ENCODE measurements at regions not wholly inside any gene's neighbourhood (a gene's known extent, or its start where the extent isn't known, plus 50 kb on each side); places are given as distances from the start of the nearest gene placed in this dataset.

DNA sequence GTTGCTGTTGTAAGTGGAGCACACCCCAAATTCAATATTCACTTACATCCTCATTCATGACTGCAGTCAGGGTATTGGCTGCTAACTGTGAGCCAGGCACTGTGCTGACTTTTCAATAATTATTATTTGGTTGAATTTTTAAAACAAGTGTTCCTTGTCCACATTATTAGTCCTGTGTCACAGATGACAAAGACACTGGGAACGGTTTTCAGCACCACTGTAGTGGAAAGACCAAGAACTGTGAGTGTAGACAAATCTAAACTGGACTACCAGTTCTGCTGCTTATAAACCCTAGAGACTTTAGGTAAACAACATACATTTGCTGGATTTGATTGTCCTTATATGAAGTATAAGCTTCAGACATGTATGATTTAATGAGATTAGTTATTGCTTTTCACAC, 197.7 kb upstream of the ROBO2 start:
- DNase-seq = no peak

DNA sequence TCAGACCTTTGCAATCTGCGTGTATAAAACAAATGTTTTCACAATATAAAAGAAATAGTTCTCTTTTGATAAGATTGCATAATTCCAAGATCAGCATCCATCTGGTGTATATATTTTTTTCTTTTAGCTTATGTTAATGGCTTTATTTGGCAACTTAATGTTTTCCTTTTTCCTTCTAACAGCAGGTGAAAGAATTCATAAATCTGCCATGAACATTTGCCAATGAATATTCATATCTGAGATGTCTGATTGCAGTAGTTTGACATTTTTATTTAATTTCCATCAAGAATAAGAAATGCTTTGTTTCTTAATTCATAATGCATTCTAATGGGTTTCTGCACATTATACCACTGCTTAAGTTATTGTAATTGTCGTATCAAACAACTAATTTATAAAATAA, 184.4 kb upstream of the ROBO2 start:
- no peak for DNase-seq

DNA sequence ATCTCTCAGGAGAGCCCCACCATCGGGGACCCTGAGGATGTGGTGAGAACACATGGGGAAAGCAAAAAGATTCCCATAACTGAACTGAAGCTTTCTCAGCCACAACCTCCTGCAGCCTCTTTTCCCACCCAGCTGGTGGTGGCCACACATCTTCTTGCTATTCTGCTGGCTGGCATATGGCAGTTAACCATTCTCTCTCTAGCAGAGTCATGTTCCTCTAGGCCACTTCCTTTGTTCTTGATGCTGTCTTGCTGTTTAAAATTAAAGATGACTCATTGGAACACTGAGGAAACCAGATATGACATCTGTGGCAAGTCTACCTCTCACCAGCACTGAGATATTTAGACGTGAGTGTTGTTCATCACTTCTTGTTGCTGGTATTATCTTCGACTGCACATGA, 180.3 kb upstream of the ROBO2 start:
- no peak for DNase-seq

DNA sequence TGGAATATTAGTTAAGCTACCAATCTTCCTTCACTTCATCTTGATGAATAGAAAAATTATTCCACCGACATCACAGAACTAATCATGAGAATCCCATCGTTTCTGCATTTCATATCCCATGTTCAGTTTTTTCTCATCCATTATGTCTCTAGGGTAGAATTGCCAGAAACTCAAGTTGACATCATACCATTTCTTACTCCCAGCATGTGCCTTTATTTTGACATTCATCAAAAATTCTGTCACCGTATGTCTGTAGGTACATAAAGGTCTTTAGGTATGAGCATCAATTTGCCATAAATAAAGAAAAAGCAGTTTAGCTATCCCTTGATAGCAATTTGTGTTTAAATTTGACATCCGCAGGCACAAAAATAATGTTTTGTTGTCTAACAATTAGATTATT, 175.5 kb upstream of the ROBO2 start:
- no peak for DNase-seq

DNA sequence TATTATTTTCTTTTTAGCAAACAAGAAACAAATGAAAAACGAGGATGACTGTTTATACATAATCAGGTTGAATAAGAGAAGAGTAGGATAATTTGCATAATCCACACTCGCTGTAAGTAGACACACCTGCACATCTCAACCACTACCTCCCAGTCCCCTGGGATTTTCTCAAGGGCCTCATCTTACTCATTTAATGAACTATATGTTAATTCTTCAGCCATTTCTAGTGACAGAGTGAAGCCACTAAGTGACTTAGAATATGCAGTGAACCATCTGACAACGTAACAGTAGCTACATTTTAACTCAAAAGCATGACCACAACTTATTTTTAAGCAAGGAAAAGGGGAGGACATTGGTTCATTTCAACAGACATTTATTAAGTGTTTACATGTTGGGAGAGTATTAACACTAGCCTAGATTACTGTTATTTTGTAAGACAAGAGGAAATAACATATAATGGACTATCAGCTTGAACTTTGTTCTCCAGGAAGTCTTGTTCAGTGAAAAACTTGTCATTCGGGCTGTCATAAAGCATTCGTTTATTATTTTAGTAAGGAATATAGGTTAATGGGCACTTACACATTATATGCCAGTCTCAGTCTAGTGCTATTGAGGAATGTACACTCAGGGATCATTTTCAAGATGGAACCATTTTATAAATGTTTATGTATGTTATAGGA, 173.0 kb upstream of the ROBO2 start:
- no peak for DNase-seq

DNA sequence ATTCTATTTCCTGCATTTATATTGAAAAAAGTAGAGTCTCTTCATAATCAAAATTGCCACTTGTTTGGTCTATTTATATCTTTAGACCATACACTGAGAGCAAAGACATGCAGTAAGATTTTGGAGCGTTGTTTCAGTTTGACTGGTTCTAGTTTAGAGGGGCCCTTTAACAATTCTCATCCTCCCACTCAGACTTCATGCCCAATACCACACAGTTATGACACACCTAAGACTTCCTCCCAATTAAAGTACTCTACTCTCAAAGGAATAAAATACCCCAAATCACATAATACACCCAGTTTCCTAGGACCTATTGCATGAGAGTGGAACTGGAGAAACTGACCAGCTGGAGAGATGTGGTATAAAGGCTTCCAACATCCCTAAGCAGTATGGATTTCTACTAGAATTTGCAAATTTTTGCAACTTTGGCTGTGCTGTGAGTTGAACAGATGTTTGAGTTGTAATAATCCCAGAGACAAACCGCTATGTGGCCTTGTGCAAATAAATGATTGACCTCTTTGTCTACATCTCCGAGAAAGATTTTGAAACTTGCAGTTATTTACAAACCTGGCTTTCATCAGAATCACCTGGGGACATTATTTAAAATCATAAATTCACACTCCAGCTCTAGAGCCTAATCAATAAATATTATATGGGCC, 170.0 kb upstream of the ROBO2 start:
- DNase-seq = no peak

DNA sequence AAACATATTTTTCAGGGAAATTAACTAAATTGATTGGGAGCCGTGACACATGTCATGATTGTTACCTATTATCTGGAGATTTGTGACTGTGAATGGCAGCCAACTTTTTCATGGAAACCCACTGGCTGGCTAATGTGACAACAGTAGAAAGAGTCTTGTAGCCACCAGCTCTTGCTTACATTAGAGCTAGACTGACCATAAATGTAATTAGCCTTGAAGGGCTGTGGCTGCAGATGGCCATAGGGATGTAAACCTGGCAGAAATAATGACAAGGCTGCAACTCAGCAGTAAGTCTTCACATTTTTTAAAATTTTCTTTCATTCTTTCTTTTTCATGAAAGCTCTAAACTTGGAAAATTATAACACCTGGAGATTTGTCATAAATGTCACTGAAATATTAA, 168.2 kb upstream of the ROBO2 start:
- DNase-seq = no peak

DNA sequence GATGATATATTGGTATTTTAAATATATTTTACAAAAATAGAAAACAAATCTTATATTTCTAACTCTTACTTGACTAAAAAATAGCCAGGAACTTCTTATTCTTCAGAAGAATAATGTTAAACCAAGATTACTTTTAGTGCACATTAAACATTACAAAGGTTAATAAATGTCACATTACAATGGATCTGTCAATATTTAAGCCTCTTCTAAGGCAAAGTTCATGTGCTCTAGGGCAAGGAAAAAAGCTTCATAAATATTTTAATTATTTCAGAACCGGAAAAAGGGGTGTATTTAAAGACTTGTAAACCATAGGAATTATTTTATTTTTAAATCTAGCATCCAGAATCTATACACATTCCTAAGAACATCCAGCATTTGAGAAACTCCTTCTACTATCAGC, 166.9 kb upstream of the ROBO2 start:
- DNase-seq = no peak

DNA sequence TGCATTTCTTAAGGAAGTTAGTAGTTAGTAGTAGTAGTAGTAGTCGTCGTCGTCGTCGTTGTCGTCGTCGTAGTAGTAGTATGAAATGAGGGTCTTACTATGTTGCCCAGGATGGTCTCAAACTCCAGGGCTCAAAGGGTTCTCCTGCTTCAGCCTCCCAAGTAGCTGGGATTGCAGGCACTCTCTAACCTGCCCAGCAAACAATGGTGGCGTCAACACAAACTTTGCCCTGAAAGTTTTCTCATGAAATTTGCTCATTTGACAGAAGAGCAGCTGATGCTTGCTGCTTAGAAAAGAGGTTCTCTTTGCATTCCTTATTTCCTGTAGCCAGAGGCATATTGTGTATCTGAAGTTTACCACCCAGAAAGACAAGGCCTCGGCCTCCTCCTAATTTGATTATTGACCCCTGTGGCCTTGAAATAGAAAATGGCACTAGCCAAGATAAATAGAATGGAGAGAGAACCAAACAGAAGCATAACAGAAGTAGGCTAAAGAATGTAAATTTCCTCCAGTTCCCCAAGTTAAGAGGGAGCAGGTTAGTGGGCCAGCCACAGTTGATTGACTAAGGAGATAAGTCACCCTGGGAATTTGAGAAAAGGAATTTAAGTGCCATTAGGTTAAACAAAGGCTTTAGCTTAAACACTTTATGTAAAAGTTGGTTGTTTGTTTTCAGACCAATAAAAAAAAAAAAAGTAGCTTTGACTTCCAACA, 166.2 kb upstream of the ROBO2 start:
- no peak for DNase-seq

DNA sequence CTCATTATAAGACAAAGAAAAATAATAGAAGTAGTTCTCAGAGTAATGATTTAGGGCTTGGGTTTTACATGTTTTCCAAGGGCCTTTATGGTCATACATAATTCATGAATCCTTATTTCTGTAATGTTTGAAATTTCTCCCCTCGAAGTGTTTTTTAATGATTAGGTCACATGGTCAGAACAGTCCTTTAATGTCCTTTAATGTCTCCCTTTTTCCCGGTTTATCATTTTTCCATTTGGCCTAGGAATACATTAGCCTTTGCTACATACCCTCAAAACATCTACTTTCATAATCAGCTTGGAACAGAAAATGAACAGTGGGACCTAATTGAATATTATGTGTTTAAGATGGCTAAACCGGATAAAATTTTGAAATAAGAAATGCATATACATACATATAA, 159.9 kb upstream of the ROBO2 start:
- no peak for DNase-seq

DNA sequence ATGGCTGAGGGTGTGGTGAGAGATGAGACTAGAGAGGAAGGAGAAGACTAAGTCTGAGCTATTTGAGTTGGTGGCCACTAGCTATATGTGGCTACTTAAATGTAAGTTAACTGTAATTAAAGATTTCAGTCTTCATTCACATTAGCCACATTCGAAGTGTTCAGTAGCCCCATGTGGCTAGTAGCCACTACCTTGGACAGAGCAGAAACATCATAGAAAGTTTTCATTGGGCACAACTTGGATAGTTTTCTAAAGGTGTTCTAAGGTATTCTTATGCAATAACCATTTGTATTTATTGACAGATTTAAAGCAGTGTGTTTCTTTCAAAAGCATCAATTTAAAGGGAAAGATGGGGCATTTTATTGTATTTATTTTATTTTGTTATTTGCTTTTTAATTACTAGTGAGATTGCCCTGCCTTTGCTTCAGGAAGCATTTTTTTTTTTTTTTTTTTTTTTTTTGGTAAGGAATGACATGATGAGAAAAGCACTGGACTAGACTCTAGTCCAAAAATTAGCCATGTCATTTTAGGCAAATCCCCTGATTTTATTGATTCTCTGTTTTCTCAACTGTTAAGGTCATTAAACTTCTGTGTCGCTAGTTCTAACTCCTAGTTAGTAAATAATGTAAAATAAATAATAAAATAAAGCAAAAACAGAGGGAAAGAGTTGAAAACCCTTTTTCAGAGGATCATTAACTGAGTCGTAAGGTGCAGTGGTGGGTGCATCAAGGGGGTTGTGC, 153.0 kb upstream of the ROBO2 start:
- DNase-seq = no peak

DNA sequence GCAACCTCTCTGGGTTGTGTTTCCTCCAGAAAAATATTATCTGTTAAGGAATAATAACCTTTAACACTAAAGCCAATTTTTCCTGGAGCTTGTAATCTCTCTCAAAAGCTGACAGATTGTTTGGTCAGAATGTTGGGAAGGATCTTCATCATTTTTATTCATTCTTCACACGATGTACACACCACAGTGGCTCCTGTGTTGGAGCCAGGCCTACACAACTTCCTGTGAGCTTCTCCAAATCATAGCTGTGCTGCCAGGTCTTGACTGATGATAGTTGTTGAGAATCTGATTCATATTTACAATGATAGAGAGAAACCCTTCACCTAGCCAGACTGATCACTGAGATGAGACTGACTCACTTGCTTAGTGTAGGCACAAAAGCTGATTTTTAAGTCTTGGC, 151.0 kb upstream of the ROBO2 start:
- DNase-seq = no peak

DNA sequence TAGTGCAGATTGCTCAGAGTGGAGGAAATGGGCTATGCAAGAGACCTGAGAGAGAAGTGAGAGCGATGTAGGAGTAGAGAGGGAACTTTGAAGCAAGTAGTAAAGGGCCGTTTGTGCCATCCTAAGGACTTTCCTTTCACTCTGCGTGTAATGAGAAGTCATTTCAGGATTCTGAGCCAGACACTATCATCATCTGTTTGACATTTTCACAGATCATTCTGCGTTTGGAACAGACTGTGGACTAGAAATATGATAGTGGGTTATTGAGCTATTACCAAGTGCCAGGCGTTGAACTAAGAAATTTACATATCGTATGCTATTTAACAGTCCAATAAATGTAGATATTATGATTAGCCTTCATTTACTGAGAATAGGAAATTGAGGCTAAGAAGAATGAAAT, 150.0 kb upstream of the ROBO2 start:
- no peak for DNase-seq

DNA sequence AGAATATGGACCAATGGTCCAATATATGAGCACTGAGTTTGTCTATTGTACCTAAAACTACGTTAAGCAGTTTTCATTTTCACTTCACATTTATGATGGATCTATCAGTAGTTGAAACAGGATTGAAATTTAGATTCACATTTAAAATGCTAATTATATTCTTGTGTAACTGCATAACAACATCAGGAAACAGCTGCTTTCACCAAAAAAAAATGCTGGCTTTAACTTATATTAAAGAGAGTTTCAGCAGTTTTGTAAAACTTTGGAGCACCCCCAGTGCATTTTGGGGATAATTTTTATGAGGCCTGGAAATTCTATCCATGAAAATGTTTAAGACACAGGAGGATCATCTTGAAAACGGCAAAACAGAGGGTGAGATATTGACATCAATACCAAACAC, 142.8 kb upstream of the ROBO2 start:
- DNase-seq = no peak

DNA sequence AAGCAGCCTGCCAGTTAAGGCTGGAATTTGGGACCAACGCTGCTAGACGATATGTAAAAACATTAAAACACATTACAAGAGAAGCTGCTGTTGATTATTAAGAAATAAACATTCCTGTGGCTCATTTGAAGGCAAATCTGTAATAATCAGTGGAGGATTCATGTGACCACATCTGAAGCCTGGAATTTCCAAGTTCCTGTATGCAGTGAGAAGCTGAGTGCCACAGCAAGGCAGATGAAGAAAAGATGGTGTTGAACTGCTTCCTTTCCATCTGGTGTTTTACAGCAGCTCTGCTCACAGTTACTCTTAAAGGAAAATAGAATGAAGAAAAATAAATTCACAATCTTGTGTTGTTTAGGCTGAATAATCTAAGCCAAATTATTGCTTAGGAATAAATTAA, 139.3 kb upstream of the ROBO2 start:
- no peak for DNase-seq

DNA sequence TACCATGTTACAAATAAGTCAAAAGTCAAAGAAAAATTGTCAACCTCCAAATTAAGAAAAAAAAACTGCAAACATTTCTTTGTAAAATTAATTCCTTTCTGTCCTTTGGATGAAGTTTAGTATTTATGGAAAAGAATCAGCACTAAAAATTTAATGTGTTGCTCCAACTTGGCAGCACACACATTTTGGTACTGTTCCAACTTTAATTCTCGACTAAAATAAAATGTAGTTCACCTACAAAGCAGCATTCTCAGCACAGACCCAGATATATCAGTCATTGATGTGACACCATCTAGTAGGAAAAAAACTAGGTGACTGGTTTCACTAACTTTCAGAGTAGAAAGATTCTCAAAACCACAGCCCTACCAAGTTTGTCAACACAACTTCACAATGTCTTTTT, 131.7 kb upstream of the ROBO2 start:
- DNase-seq = no peak

DNA sequence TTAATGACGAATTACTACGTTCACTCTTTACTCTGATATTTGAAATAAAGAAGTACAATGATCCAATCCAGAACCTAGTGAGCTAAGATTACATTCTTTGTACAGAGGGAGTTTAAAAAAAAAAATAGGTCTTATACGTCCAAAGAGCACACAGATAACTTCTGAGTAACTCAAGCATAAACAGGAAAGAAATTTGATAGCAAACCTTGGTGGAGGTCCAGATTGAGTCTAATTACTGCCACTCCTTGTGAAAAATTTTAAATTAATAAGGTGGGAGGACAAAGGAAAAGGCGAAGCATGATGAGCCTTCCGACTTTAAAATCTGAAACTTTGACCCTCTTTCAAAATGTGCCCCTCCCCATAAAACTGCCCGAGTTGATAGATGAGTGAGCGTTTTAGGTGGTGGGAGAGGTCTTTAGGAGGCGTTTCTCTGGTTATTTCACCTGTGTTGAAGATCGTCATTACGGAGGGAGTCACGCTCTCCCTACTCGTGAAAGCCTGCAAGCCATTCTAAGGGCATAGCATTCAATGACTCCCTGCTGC, 127.0 kb upstream of the ROBO2 start:
- DNase-seq = no peak

DNA sequence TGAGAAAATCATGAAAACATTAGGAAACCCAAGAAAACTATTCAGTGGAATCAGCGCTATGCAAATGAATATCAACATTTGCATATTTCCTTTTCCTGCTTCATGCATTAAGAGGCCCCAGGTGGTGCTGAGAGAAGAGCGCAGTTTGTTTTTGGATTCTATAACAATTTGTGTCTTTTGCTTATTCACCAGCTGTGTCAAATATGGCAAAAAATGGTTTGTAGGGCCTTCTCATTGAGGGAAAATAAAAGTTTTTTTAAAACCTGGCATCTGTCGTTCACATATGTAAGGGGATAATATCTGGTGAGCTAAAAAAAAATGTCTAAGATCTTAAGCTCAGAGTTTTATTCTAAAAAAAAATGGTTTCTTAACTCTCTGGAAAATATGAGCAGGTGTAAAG, 122.5 kb upstream of the ROBO2 start:
- DNase-seq = no peak

DNA sequence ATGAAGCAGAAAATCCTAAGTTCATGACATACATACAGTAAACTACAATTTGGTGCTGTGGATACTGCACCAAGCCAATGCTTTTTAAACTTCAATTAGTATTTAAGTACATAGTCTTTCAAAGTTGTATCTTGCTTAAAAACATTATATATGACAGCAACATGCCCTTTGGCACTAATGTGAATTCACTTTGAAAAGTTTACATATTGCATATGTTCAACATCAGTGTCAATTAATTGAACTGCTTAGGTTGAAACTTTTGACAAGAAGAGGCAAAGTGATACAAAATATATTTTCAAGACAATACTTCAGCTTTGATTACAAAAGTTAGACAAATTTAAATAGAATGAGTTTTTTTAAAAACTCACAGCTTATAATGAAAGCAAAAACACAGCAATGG, 119.4 kb upstream of the ROBO2 start:
- DNase-seq = no peak

DNA sequence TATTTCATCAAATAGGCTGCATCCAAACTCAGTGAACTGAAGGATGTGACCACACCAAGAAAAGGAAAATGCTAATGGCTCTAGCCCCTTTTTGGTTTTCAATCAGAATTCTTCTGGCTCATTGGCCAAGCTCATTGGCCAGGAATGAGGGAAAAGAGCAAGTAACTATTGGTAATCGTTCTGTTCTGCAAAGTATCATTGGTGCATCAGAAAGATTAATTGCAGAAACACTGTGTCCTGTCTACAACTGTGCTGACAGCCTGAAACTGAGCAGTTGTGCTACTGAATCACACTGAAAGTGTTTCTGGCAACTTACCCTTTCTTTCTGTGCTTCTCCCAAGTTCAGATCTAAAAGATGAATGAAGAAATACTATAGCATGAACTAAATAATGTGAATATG, 116.4 kb upstream of the ROBO2 start:
- DNase-seq = no peak

DNA sequence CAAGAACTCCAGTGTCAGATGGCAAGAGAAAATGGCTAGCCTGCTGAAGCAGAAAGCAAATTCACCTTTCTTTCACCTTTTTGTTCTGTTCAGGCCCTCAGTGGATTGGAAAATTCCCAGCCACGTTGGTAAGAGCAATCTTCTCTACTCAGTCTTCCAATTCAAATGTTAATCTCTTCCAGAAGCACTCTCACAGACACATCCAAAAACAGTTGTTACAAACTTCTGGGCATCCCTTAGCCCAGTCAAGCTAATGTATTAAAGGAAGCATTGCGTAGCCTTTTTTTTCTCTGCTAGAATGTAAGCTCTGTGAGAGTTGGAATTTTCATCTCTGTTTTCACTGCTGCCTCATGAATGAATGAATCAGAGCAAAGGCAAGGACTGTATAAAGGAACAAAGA, 109.2 kb upstream of the ROBO2 start:
- no peak for DNase-seq

DNA sequence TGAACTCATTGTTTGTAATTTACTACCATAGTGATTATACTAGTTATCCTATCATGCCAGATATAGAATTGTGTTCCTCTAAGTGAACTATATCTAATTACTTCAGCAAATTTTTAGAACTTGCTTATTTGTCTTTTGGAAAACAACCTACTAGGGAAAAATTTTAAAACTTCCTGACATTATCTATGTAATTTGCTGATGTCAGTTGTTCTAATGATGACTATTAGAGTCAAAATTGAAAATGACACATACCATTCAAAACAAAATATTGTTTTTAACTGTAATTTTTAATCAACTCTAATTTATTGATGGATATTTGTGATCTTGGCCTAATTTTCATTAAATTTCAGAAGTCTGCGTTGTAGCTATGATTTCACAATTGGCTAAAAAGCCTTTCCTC, 106.7 kb upstream of the ROBO2 start:
- no peak for DNase-seq

DNA sequence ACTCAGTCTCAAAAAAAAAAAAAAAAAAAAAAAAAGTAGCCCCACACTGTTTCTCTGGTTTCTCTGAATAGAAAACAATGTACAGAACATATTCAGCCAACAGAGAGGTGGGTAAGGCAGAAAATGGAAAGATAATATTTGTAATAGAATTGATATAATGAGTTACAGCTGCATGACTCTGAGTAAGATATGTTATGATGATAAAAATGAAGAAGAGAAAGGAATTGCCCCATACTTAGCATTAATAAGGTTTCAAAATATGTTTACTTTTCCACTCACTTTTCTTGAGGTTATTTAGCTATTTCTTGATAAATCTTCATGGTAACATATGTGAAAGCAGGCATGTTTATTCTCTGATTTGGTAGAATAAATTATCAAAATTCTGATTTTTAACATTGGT, 100.9 kb upstream of the ROBO2 start:
- no peak for DNase-seq

Measured in suppressor macrophage treated with lipopolysaccharide for 4 hours (primary cell).